GM12874 (cell line): ENCODE measurements at regions not wholly inside any gene's neighbourhood (a gene's known extent, or its start where the extent isn't known, plus 50 kb on each side); places are given as distances from the start of the nearest gene placed in this dataset.

Experiments
- CTCF ChIP-seq: IDR thresholded peaks from 2 replicates; pipeline ENCODE4 v1.5.1; 2011; ENCODE audit warnings: low read depth, mild to moderate bottlenecking, control low read depth, low read length, moderate library complexity; ENCODE audit not compliant: insufficient read depth

DNA sequence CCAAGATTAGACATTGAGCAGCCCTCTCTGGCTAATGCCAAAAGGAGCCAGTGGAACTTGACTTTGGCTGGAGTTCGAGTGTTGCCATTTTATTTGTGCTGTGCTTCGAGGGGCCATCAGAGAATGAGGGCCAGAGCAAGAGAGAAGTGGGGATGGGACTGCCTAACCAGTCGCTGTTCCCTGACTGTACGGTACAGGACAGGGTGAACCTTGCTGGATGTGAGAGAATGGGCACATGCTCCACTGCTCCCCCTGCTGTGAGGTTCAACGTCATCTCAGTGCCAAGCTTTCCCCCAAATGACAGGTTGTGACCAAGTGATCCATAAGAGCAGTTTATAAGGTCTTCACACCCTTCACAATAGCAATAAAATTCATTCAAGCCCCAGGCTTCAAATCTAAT, 55.1 kb upstream of the BCL11B start:
- TF ChIP-seq CTCF, result 0 out of 2 replicates have a peak, but pooled peaks have one; percentile 3

DNA sequence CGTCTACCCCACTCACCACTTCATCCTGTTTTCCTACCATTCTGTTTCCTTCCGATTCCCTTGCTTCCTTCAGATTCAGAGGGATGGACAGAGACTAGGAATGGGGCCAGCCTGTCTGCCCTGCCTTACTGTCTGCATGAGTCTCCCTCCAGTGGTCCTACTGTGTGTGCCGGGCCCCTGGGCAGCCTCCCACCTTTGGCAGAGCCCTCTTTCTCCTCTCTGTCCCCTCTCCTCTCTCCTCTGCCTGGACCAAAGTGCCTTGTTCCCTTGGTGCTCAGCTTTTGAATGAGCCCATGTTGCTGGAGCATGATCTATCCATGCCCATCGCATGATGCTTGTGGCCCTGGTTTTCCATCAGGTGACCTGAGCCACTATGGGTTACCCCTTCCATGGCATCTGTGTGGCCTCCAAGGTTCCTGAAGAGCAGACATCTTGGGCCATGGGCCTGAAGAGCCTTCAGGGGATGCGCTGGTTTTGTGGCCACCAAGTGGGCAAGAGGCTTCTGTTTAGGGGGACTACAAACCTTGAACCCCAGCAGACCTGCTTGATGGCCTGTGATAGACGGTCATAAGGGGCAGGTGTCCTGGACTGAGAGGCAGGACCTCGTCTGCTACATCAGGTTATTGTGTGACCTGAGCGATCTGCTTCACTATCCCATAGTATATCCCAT, 54.2 kb upstream of the BCL11B start:
- no peak for TF ChIP-seq CTCF

- TF ChIP-seq CTCF, result no peak
Observed at GRCh38 chr14:99325591-99325990, 53.6 kb upstream of the BCL11B start.

DNA sequence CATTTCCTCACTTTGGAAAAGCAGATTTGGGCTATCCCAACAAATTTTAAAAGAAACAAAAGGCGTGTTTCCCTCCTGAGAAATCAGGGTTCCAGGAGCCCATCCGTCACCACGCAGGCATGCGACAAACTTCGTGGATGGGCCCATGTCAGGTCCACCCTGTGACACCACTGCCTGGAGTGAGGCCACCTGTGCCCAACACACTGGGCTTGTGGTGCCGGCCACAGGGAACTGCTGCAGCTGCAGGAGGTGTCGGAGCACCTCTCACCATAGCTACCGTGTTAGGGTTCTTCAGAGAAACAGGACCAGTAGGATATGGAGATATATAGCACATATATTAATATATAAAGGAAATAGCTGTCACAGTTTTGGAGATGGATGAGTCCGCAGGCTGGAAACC, 53.0 kb upstream of the BCL11B start:
- no peak for TF ChIP-seq CTCF

DNA sequence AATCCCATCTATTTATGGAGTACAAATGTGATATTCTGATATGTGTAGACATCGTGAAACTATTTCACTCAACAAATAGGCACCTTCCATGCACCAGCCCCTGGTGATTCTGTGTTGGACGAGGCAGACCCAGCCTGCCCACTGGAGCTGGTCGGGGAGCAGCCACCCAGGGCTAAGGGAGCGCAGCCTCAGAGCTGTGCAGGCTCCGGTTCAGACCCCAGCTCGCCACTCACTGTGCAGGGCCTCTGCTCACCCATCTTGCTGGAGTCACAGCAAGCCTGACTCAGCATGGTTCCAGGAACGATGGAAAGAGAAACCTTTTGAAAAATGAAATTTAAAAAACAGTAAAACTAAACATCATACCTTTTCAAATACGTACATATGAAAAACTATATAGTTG, 52.3 kb upstream of the BCL11B start:
- no peak for TF ChIP-seq CTCF

GRCh38 chr14:99323603-99324185, 51.7 kb upstream of the BCL11B start:
- no peak for TF ChIP-seq CTCF

DNA sequence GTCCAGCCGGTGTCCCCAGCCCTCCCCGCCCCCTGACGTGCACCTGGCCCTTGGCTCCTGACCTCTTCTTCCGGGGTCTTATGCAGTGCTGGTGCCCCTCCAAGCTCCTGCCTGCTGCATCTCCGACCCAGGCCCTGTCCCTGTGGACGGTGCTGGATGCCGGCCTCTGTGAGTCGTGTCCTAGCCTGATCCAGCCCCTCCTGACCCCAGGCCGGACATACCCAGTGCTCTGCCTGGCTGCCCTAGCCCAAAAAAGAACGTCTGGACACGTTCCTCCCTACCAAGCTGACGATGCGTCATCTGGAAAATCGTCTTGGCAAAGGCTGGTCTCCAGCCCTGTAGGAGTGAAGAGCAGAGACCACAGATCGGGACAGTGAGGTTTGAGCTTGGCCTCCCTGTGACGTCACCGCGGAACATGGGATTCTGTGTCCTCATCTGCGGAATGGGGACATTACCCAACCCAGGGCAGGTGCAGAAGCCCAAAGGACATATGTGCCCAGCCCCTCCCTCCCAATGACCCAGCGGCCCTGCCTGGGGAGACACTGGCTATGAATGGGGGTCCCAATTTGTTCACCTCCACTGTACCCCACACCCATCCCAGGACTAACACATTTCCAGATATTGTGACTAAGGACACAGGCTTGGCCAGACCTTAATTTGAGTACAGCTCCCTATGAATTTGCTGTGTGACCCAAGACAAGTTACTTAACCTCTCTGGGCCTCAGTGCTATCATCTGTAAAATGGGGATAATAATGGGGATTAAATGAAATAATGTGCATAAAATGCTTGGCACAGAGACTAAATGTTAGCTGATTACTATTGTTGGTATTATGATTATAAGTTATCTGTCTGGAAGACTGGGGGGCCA, 51.0 kb upstream of the BCL11B start:
- TF ChIP-seq CTCF, result no peak
